ENCODE measurements at regions not wholly inside any gene's neighbourhood (a gene's known extent, or its start where the extent isn't known, plus 50 kb on each side); places are given as distances from the start of the nearest gene placed in this dataset.

- no peak for DNase-seq (ENCODE audit: low read depth, low spot score)
Observed at GRCh38 chr4:18294021-18294420, 272.5 kb upstream of the LCORL start.

- no peak for DNase-seq (ENCODE audit: low read depth, low spot score)
Observed at GRCh38 chr4:18292411-18292810, 270.9 kb upstream of the LCORL start.

GRCh38 chr4:18291981-18292380 lies 270.4 kb upstream of the LCORL start:
- no peak for DNase-seq (ENCODE audit: low read depth, low spot score)

GRCh38 chr4:18291256-18291655 lies 269.7 kb upstream of the LCORL start:
- DNase-seq (ENCODE audit: low read depth, low spot score): peak; percentile 1

GRCh38 chr4:18285357-18285756 lies 263.8 kb upstream of the LCORL start:
- no peak for DNase-seq (ENCODE audit: low read depth, low spot score)

- no peak for DNase-seq (ENCODE audit: low read depth, low spot score)
Observed at GRCh38 chr4:18278244-18278643, 256.7 kb upstream of the LCORL start.

- DNase-seq (ENCODE audit: low read depth, low spot score): no peak
Observed at GRCh38 chr4:18262832-18263231, 241.3 kb upstream of the LCORL start.

GRCh38 chr4:18252052-18252451 lies 230.5 kb upstream of the LCORL start:
- DNase-seq (ENCODE audit: low read depth, low spot score): no peak

GRCh38 chr4:18250564-18250963 lies 229.0 kb upstream of the LCORL start:
- DNase-seq (ENCODE audit: low read depth, low spot score): no peak

GRCh38 chr4:18248611-18249010 lies 227.1 kb upstream of the LCORL start:
- no peak for DNase-seq (ENCODE audit: low read depth, low spot score)

- DNase-seq (ENCODE audit: low read depth, low spot score): no peak
Observed at GRCh38 chr4:18247189-18247588, 225.6 kb upstream of the LCORL start.

GRCh38 chr4:18242919-18243693 lies 221.6 kb upstream of the LCORL start:
- no peak for DNase-seq (ENCODE audit: low read depth, low spot score)

- DNase-seq (ENCODE audit: low read depth, low spot score): no peak
Observed at GRCh38 chr4:18241727-18242126, 220.2 kb upstream of the LCORL start.

GRCh38 chr4:18234108-18234507 lies 212.6 kb upstream of the LCORL start:
- DNase-seq (ENCODE audit: low read depth, low spot score): no peak

GRCh38 chr4:18231726-18232125 lies 210.2 kb upstream of the LCORL start:
- no peak for DNase-seq (ENCODE audit: low read depth, low spot score)

- DNase-seq (ENCODE audit: low read depth, low spot score): no peak
Observed at GRCh38 chr4:18227880-18228279, 206.3 kb upstream of the LCORL start.

- no peak for DNase-seq (ENCODE audit: low read depth, low spot score)
Observed at GRCh38 chr4:18214411-18215055, 193.0 kb upstream of the LCORL start.

GRCh38 chr4:18213576-18214198 lies 192.1 kb upstream of the LCORL start:
- no peak for DNase-seq (ENCODE audit: low read depth, low spot score)

- no peak for DNase-seq (ENCODE audit: low read depth, low spot score)
Observed at GRCh38 chr4:18209448-18209847, 187.9 kb upstream of the LCORL start.

- DNase-seq (ENCODE audit: low read depth, low spot score): no peak
Observed at GRCh38 chr4:18203966-18204365, 182.4 kb upstream of the LCORL start.

GRCh38 chr4:18202486-18202885 lies 180.9 kb upstream of the LCORL start:
- DNase-seq (ENCODE audit: low read depth, low spot score): no peak

GRCh38 chr4:18201885-18202284 lies 180.3 kb upstream of the LCORL start:
- DNase-seq (ENCODE audit: low read depth, low spot score): no peak

GRCh38 chr4:18198653-18199052 lies 177.1 kb upstream of the LCORL start:
- DNase-seq (ENCODE audit: low read depth, low spot score): no peak
